GM12892 (cell line): ENCODE measurements at regions not wholly inside any gene's neighbourhood (a gene's known extent, or its start where the extent isn't known, plus 50 kb on each side); places are given as distances from the start of the nearest gene placed in this dataset.

ENCODE experiments used
- POLR2A ChIP-seq: IDR thresholded peaks from 2 replicates; pipeline ENCODE4 v1.6.1; 2011; ENCODE audit warnings: low read depth, low read length, control low read depth
- POLR2AphosphoS5 ChIP-seq: IDR thresholded peaks from 2 replicates; pipeline ENCODE4 v1.6.1; 2011; ENCODE audit warnings: low read depth, low read length, control low read depth

GRCh38 chr20:6637160-6637579 is 130.3 kb upstream of the BMP2 start:
- TF ChIP-seq POLR2A (no peak), POLR2AphosphoS5 (no peak)
